Heart left ventricle (tissue), 13 donors: ENCODE measurements at regions not wholly inside any gene's neighbourhood (a gene's known extent, or its start where the extent isn't known, plus 50 kb on each side); places are given as distances from the start of the nearest gene placed in this dataset.

Experiments
- CTCF ChIP-seq, 12 donors: fragments of 200-600 bp; sonication (generic) in 4 of 12; IDR thresholded peaks; one replicate each; pipeline versions ENCODE4 v1.5.0 to v1.8.0; 2018 to 2022; ENCODE audit warnings: antibody characterized with exemption in 12 of 12, mild to moderate bottlenecking in 5 of 12
- POLR2A ChIP-seq, 2 donors: fragments of 450-650 bp; IDR thresholded peaks; one replicate each; pipeline ENCODE4 v1.6.1; 2017; ENCODE audit warnings: antibody characterized with exemption in 2 of 2, mild to moderate bottlenecking in 2 of 2, moderate library complexity in 2 of 2
- donor health status: ischemic (EF 13 %, LVEDD 7.1; RV severe dilation, severe dysfunction).
- donor health status: DM: no; HTN: yes; CAD: no.
- donor health status: DM: no; HTN: no; CAD: no.
- donor health status: ischemic (EF 25% LVEDD 6.9; RV normal size, moderate dysfunction).
- donor health status: ischemic (EF 25% LVEDD 5.7; RV mildly dilated, moderate dysfunction).
- donor health status: ischemic (EF 35%, LVEDD 5.7; RV mildly dilated, moderate dysfunction).
- donor health status: nonischemic (EF 11% LVEDD 7.7; RV severe dilation, severe dysfunction).
- donor health status: DM: yes; HTN: yes; CAD: no.
- donor health status: PGD.
- donor health status: ischemic (EF 29% LVEDD 5.4; RV normal size, mild dysfunction).
- donor health status: nonischemic (EF 23%, LVEDD 6.1; RV moderate dilation, normal function).

- TF ChIP-seq POLR2A (IDR thresholded peaks at IDR 0.05) (no peak), CTCF (IDR thresholded peaks at IDR 0.05) (no peak)
Measured at GRCh38 chr3:75296858-75297257, 367.3 kb upstream of the FRG2C start.
